Activated naive CD4-positive, alpha-beta T cell treated with anti-CD3 and anti-CD28 coated beads for 36 hours (primary cell): ENCODE measurements at regions not wholly inside any gene's neighbourhood (a gene's known extent, or its start where the extent isn't known, plus 50 kb on each side); places are given as distances from the start of the nearest gene placed in this dataset.

ENCODE experiments used
- CTCF ChIA-PET: fragments of 350-600 bp; sonication (Branson Sonifier 250); formaldehyde crosslinking; loops from one replicate; lab custom pipeline; 2021; ENCODE audit warnings: antibody characterized with exemption; lab: Charles Lee
- DNase-seq: peaks from one replicate; pipeline ENCODE4 v3.0.0-alpha.2; 2020
- H3K27ac Mint-ChIP-seq: one replicate; pipeline ENCODE4 v1.8.0; 2021; ENCODE audit warnings: mild to moderate bottlenecking, mixed read lengths
- H3K27me3 Mint-ChIP-seq: one replicate; pipeline ENCODE4 v1.8.0; 2021; ENCODE audit warnings: low read depth, mixed read lengths
- H3K36me3 Mint-ChIP-seq: one replicate; pipeline ENCODE4 v1.8.0; 2021; ENCODE audit warnings: low read depth, mixed read lengths
- H3K4me1 Mint-ChIP-seq: one replicate; pipeline ENCODE4 v1.8.0; 2021; ENCODE audit warnings: low read depth, mixed read lengths
- H3K4me3 Mint-ChIP-seq: one replicate; pipeline ENCODE4 v1.8.0; 2021; ENCODE audit warnings: mild to moderate bottlenecking, moderate library complexity, mixed read lengths
- H3K9me3 Mint-ChIP-seq: one replicate; pipeline ENCODE4 v1.8.0; 2021; ENCODE audit warnings: mixed read lengths
- intact Hi-C: fragments of 100-400 bp; cut with micrococcal nuclease; formaldehyde crosslinking; loops from one replicate; pipeline ENCODE4 v1.15.1; 2023

- H3K27ac Mint-ChIP-seq = no peak overlapping the region
- no peaks in the 10 kb centered on the region for H3K27me3 Mint-ChIP-seq
- intact Hi-C loops = no loop called here
- no peak for DNase-seq
- H3K9me3 Mint-ChIP-seq = no peaks in the 10 kb centered on the region
- H3K36me3 Mint-ChIP-seq = no peaks in the 10 kb centered on the region
- CTCF ChIA-PET = no interaction called here
- H3K4me1 Mint-ChIP-seq = no peaks in the 10 kb centered on the region
- H3K4me3 Mint-ChIP-seq = no peak overlapping the region
Measured at GRCh38 chr13:71115301-71115700, 751.7 kb downstream of the DACH1 start.

- intact Hi-C loops = no loop called here
- Mint-ChIP-seq H3K4me1 (no peaks in the 10 kb centered on the region), H3K27ac (no peak overlapping the region), H3K9me3 (no peaks in the 10 kb centered on the region), H3K36me3 (no peaks in the 10 kb centered on the region), H3K27me3 (no peaks in the 10 kb centered on the region), H3K4me3 (no peak overlapping the region)
- CTCF ChIA-PET = no interaction called here
- no peak for DNase-seq
Measured at GRCh38 chr13:71096421-71096820, 770.6 kb downstream of the DACH1 start.

- no peak for DNase-seq
- CTCF ChIA-PET = no interaction called here
- H3K27ac Mint-ChIP-seq = no peak overlapping the region
- H3K27me3 Mint-ChIP-seq = no peaks in the 10 kb centered on the region
- peaks cover 4% of the 10 kb centered on the region for H3K9me3 Mint-ChIP-seq
- no peaks in the 10 kb centered on the region for H3K36me3 Mint-ChIP-seq
- H3K4me1 Mint-ChIP-seq = no peaks in the 10 kb centered on the region
- intact Hi-C loops = no loop called here
- H3K4me3 Mint-ChIP-seq = no peak overlapping the region
Measured at GRCh38 chr13:71090990-71091389, 776.0 kb downstream of the DACH1 start.

GRCh38 chr13:71089056-71089455 lies 777.9 kb downstream of the DACH1 start:
- Mint-ChIP-seq H3K4me3 (no peak overlapping the region), H3K4me1 (no peaks in the 10 kb centered on the region), H3K27ac (no peak overlapping the region), H3K36me3 (no peaks in the 10 kb centered on the region), H3K27me3 (no peaks in the 10 kb centered on the region), H3K9me3 (peaks cover 4% of the 10 kb centered on the region)
- CTCF ChIA-PET = no interaction called here
- no peak for DNase-seq
- intact Hi-C loops = no loop called here

GRCh38 chr13:71087432-71087831 lies 779.6 kb downstream of the DACH1 start:
- no peaks in the 10 kb centered on the region for H3K4me1 Mint-ChIP-seq

GRCh38 chr13:71087006-71087405 lies 780.0 kb downstream of the DACH1 start:
- H3K36me3 Mint-ChIP-seq = no peaks in the 10 kb centered on the region
- no peaks in the 10 kb centered on the region for H3K4me1 Mint-ChIP-seq
- CTCF ChIA-PET = no interaction called here
- H3K9me3 Mint-ChIP-seq = peaks cover 4% of the 10 kb centered on the region
- intact Hi-C loops = no loop called here
- no peak overlapping the region for H3K27ac Mint-ChIP-seq
- DNase-seq = no peak
- no peak overlapping the region for H3K4me3 Mint-ChIP-seq
- H3K27me3 Mint-ChIP-seq = no peaks in the 10 kb centered on the region

More at GRCh38 chr13:71087432-71087831, 779.6 kb downstream of the DACH1 start:
- Mint-ChIP-seq H3K4me3 (no peak overlapping the region), H3K27ac (no peak overlapping the region), H3K36me3 (no peaks in the 10 kb centered on the region), H3K27me3 (no peaks in the 10 kb centered on the region), H3K9me3 (peaks cover 4% of the 10 kb centered on the region)
- DNase-seq = no peak
- CTCF ChIA-PET = no interaction called here
- intact Hi-C loops = no loop called here

- Mint-ChIP-seq H3K27ac (no peak overlapping the region), H3K27me3 (no peaks in the 10 kb centered on the region), H3K4me3 (no peak overlapping the region), H3K9me3 (peaks cover 2% of the 10 kb centered on the region), H3K4me1 (no peaks in the 10 kb centered on the region), H3K36me3 (no peaks in the 10 kb centered on the region)
- DNase-seq = no peak
- intact Hi-C loops = no loop called here
- CTCF ChIA-PET = no interaction called here
Measured at GRCh38 chr13:71082631-71083030, 784.4 kb downstream of the DACH1 start.

- no peaks in the 10 kb centered on the region for H3K9me3 Mint-ChIP-seq
- H3K4me1 Mint-ChIP-seq = no peaks in the 10 kb centered on the region
- no peak overlapping the region for H3K27ac Mint-ChIP-seq
- no peaks in the 10 kb centered on the region for H3K27me3 Mint-ChIP-seq
- DNase-seq = no peak
- no peaks in the 10 kb centered on the region for H3K36me3 Mint-ChIP-seq
- intact Hi-C loops = no loop called here
- H3K4me3 Mint-ChIP-seq = no peak overlapping the region
- CTCF ChIA-PET = no interaction called here
Measured at GRCh38 chr13:71079638-71080037, 787.4 kb downstream of the DACH1 start.

GRCh38 chr13:71068041-71068440 lies 799.0 kb downstream of the DACH1 start:
- Mint-ChIP-seq H3K27ac (no peak overlapping the region), H3K27me3 (no peaks in the 10 kb centered on the region), H3K36me3 (no peaks in the 10 kb centered on the region), H3K9me3 (no peaks in the 10 kb centered on the region), H3K4me3 (no peak overlapping the region), H3K4me1 (no peaks in the 10 kb centered on the region)
- CTCF ChIA-PET = no interaction called here
- intact Hi-C loops = no loop called here
- DNase-seq = no peak

GRCh38 chr13:71067165-71067815 lies 799.7 kb downstream of the DACH1 start:
- no peaks in the 10 kb centered on the region for H3K36me3 Mint-ChIP-seq
- CTCF ChIA-PET = no interaction called here

GRCh38 chr13:71056581-71056980 lies 810.4 kb downstream of the DACH1 start:
- no peaks in the 10 kb centered on the region for H3K4me1 Mint-ChIP-seq
- no peak overlapping the region for H3K4me3 Mint-ChIP-seq
- no peaks in the 10 kb centered on the region for H3K27me3 Mint-ChIP-seq
- CTCF ChIA-PET = no interaction called here
- H3K36me3 Mint-ChIP-seq = no peaks in the 10 kb centered on the region
- H3K27ac Mint-ChIP-seq = no peak overlapping the region
- intact Hi-C loops = no loop called here
- DNase-seq = no peak
- peaks cover 5% of the 10 kb centered on the region for H3K9me3 Mint-ChIP-seq

More at GRCh38 chr13:71067165-71067815, 799.7 kb downstream of the DACH1 start:
- Mint-ChIP-seq H3K27me3 (no peaks in the 10 kb centered on the region), H3K4me3 (no peak overlapping the region), H3K4me1 (no peaks in the 10 kb centered on the region), H3K9me3 (peaks cover 1% of the 10 kb centered on the region), H3K27ac (no peak overlapping the region)
- intact Hi-C loops = no loop called here
- DNase-seq = no peak

- H3K36me3 Mint-ChIP-seq = no peaks in the 10 kb centered on the region
- DNase-seq = no peak
- no peaks in the 10 kb centered on the region for H3K4me1 Mint-ChIP-seq
- no peak overlapping the region for H3K4me3 Mint-ChIP-seq
- no peaks in the 10 kb centered on the region for H3K27me3 Mint-ChIP-seq
- H3K27ac Mint-ChIP-seq = no peak overlapping the region
- peaks cover 5% of the 10 kb centered on the region for H3K9me3 Mint-ChIP-seq
- CTCF ChIA-PET = no interaction called here
- intact Hi-C loops = no loop called here
Measured at GRCh38 chr13:71055644-71056043, 811.4 kb downstream of the DACH1 start.

- no peaks in the 10 kb centered on the region for H3K4me1 Mint-ChIP-seq
- DNase-seq = no peak
- no peak overlapping the region for H3K4me3 Mint-ChIP-seq
- CTCF ChIA-PET = no interaction called here
- no peak overlapping the region for H3K27ac Mint-ChIP-seq
- H3K9me3 Mint-ChIP-seq = peaks cover 5% of the 10 kb centered on the region
- no peaks in the 10 kb centered on the region for H3K27me3 Mint-ChIP-seq
- H3K36me3 Mint-ChIP-seq = no peaks in the 10 kb centered on the region
- intact Hi-C loops = no loop called here
Measured at GRCh38 chr13:71055047-71055446, 812.0 kb downstream of the DACH1 start.
